NCI-H446 treated with DMSO at 0.1 percent for 48 hours (cell line): ENCODE measurements at regions not wholly inside any gene's neighbourhood (a gene's known extent, or its start where the extent isn't known, plus 50 kb on each side); places are given as distances from the start of the nearest gene placed in this dataset.
"Not testable (repeated sequence)": the region's sequence is repeated elsewhere in the genome, so short reads cannot be mapped to it uniquely, and the experiment has no call there.

Source experiments
- DNase-seq: peaks from one replicate; lab custom pipeline; 2025; lab: John Stamatoyannopoulos, UW

GRCh38 chr2:82968358-82968757, 1490.7 kb downstream of the SUCLG1 start:
- no peak for DNase-seq

DNA sequence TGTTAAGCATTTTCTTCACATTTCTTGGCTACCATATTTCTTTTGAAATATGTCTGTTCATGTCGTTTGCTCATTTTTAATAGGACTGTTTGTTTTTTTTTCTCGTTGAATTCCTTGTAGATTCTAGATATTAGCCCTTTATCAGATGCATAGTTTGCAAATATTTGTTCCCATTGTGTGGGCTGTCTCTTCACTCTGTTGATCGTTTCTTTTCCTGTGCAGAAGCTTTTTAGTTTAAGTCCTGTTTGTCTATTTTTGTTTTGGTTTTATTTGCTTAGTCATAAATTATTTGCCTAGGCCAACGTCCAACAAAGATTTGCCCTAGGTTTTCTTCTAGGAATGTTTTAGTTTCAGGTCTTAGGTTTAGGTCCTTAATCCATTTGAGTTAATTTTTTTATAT, 1494.7 kb downstream of the SUCLG1 start:
- DNase-seq: no peak

DNA sequence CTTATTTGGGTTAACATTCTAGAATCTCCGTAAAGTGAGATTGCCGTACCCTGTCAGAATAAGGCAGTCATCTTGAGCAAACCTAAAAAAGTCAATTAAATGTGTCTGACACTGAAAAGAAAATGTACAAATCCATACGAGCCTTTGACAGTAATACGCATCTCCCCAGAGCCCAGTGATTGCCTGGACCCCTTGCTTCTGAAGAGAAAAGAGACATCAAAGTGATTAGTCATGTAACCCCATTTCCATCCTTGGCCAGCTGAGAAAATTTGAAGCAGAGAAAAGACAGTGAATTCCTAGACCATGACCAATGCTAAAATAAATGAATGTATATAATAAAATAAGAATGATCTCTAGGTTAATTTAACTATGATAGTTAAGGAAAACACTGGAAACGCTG, 1499.4 kb downstream of the SUCLG1 start:
- DNase-seq: no peak

GRCh38 chr2:82954868-82955267, 1504.2 kb downstream of the SUCLG1 start:
- DNase-seq: no peak

DNA sequence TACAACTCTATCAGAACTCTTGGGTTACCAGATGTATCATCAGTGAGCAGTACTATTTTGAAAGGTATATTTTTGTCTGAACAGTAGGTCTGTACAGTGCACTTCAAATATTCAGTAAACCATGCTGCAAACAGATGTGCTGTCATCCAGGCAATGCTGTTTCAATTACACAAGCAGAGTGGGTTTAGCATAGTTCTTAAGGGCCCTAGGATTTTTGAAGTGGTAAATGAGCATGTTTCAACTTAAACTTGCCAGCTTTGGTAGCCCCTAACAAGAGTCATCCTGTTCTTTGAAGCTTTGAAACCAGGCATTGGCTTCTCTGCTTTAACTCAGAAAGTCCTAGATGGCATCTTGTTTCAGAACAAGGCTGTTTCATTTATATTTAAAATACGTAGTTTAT, 1519.9 kb downstream of the SUCLG1 start:
- DNase-seq: no peak

DNA sequence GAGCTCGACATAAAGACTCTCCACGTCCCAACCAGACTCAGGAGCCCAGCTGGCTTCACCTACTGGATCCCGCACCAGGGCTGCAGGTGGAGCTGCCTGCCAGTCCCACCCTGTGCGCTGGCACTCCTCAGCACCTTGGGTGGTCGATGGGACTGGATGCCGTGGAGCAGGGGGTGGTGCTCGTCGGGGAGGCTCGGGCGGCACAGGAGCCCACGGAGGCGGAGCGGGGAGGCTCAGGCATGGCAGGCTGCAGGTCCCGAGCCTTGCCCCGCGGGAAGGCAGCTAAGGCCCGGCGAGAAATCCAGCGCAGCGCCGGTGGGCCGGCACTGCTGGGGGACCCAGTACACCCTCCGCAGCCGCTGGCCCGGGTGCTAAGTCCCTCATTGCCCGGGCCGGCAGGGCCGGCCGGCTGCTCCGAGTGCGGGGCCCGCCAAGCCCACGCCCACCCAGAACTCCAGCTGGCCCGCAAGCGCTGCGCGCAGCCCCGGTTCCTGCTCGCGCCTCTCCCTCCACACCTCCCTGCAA, 1520.7 kb downstream of the SUCLG1 start:
- DNase-seq: not testable (repeated sequence)

DNA sequence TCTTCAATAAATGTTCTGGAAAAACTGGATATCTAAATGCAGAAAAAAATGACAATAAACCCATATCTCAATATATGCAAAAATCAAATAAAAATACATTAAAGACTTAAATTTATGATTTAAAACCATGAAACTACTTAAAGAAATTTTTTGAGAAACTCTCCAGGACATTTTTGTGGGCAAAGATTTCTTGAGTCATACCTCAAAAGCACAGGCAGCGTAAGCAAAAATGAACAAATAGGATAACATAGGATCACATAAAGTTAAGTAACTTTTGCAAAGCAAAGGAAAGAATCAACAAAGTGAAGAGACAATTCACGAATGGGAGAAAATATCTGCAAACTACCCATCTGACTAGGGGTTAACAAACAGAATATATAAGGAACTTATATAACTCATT, 1545.5 kb downstream of the SUCLG1 start:
- DNase-seq: no peak

DNA sequence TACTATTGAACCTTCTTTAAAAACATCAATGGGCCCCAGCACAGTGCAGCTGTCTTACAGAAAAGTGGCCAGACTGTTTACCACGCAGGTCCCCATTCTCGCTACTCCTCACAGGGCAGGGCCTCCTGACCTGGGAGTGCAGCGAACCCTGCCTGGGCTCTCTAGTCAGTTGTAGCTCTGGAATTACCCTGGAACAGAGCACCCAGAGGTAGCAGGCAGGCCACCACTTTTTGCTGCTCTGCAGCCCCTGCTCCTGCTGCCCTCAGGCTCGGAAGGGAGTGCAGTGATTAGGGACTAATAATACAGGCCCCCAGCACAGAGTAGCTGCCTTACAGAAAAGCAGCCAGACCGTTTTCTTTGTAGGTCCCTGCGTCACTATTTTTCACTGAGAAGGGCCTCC, 1563.0 kb downstream of the SUCLG1 start:
- no peak for DNase-seq

- no peak for DNase-seq
Observed at GRCh38 chr2:82893190-82893589, 1565.9 kb downstream of the SUCLG1 start.

DNA sequence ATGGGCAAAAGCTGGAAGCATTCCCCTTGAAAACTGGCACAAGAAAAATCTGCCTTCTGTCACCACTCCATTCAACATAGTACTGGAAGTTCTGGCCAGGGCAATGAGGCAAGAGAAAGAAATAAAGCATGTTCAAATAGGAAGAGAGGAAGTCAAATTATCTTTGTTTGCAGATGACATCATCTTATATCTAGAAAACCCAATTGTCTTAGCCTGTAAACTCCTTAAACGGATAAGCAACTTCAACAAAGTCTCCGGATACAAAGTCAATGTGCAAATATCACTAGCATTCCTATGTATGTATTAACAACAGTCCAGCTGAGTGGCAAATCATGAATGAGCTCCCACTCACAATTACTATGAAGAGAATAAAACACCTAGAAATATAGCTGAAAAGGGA, 1579.3 kb downstream of the SUCLG1 start:
- no peak for DNase-seq

DNA sequence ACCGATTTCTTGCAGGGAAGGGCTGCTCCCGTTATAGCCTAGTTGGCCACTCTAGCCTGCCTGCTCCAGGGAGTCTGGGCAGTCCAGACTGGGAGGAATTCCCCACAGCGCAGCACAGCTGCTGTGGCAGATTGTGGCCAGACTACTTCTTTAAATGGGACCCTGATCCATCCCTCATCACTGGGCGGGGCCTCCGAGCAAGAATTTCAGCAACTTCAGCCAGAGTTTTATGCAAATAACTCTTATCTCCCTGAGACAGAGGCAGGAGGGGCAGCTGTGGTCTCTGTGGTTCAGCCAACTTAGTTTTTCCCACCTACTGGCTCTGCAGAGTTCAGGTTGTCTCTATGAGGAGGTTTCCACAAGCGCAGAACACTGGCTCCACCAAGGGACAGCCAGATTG, 1583.2 kb downstream of the SUCLG1 start:
- no peak for DNase-seq

DNA sequence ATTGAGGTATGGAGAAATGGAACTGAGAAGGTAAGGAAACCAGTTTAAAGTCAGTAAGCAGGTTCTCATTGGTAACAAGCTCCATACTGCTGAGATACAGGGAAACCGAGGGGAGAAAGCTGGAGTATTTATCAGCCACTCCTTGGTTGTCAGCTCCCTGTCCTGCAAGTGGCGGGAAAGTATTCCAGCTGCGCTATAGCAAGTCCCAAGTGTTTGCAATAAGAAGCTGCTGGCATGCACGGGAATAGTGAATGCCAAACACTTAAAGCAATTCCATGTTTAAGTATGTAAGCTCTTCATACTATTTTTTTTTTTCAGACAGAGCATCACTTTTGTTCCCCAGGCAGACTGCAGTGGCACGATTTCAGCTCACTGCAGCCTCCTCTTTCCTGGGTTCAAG, 1601.1 kb downstream of the SUCLG1 start:
- DNase-seq: no peak

- no peak for DNase-seq
Observed at GRCh38 chr2:82853299-82853698, 1605.8 kb downstream of the SUCLG1 start.

DNA sequence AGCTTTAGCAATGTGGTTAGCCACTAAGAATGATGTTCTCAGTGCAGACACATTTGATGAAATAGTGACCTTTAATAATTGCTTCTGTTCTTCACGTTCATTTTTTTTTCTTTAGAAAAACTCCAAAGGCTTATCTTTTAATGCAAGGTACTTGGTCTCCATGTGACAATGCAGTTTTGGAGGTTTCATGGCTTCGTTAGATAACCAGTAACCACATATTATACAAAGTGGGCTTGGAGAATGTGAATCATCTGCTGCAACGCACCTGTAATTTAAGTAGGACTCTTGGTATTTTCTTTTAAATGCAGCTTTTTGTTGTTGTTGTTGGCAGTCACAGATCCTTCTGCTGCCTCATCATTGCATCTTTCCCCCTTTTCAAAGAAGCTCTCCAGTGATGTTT, 1606.3 kb downstream of the SUCLG1 start:
- DNase-seq: no peak

- DNase-seq: no peak
Observed at GRCh38 chr2:82848285-82848684, 1610.8 kb downstream of the SUCLG1 start.

DNA sequence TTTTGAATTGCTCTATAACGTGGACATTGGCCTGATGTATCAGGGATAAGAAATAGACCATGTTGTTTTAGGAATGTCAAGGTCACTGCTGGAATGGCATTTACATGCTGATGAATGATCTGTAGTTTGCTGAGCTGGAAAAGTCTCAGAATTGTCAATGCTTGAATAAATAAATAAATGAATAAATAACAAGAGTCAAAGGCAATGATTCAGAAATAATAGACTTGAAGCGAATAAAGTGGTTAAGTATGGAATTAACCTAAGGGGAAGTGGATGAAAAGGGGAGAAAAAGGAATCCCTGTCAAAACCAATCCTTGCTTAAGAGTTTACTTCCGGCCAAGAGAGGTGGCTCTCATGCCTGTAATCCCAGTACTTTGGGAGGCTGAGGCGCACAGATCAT, 1620.0 kb downstream of the SUCLG1 start:
- DNase-seq: no peak

GRCh38 chr2:82837588-82838304, 1621.3 kb downstream of the SUCLG1 start:
- no peak for DNase-seq

DNA sequence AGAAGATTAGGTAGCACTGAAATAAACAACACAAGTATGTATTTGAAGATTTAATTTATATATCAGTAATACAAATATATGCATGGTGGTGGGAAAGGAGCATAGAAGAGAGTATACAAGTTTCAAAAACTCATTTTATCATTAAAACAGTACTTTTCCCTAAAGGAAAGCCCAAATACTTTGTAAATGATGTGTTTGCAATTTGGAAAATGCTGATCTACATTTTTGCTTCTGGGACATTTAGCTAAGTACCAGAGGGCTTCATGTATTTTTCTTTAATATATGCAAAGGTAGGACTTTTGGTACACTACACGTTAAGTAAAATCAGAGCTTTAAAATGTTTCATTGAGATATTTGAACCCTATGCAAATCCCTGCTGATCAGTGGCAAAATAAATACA, 1624.2 kb downstream of the SUCLG1 start:
- DNase-seq: no peak

GRCh38 chr2:82827426-82827825, 1631.7 kb downstream of the SUCLG1 start:
- no peak for DNase-seq

- DNase-seq: no peak
Observed at GRCh38 chr2:82826437-82826836, 1632.6 kb downstream of the SUCLG1 start.

GRCh38 chr2:82825410-82826090, 1633.5 kb downstream of the SUCLG1 start:
- no peak for DNase-seq

GRCh38 chr2:82823892-82824291, 1635.2 kb downstream of the SUCLG1 start:
- DNase-seq: no peak

GRCh38 chr2:82819951-82820350, 1639.1 kb downstream of the SUCLG1 start:
- no peak for DNase-seq

GRCh38 chr2:82814146-82814545, 1644.9 kb downstream of the SUCLG1 start:
- no peak for DNase-seq
